Activated T-cell treated with anti-CD3 and anti-CD28 coated beads for 48 hours (primary cell): ENCODE measurements at regions not wholly inside any gene's neighbourhood (a gene's known extent, or its start where the extent isn't known, plus 50 kb on each side); places are given as distances from the start of the nearest gene placed in this dataset.
"Not testable (repeated sequence)": the region's sequence is repeated elsewhere in the genome, so short reads cannot be mapped to it uniquely, and the experiment has no call there.

ENCODE experiments used
- DNase-seq: peaks from one replicate; pipeline ENCODE4 v3.0.0-alpha.2; 2020; ENCODE audit warnings: low read depth

DNA sequence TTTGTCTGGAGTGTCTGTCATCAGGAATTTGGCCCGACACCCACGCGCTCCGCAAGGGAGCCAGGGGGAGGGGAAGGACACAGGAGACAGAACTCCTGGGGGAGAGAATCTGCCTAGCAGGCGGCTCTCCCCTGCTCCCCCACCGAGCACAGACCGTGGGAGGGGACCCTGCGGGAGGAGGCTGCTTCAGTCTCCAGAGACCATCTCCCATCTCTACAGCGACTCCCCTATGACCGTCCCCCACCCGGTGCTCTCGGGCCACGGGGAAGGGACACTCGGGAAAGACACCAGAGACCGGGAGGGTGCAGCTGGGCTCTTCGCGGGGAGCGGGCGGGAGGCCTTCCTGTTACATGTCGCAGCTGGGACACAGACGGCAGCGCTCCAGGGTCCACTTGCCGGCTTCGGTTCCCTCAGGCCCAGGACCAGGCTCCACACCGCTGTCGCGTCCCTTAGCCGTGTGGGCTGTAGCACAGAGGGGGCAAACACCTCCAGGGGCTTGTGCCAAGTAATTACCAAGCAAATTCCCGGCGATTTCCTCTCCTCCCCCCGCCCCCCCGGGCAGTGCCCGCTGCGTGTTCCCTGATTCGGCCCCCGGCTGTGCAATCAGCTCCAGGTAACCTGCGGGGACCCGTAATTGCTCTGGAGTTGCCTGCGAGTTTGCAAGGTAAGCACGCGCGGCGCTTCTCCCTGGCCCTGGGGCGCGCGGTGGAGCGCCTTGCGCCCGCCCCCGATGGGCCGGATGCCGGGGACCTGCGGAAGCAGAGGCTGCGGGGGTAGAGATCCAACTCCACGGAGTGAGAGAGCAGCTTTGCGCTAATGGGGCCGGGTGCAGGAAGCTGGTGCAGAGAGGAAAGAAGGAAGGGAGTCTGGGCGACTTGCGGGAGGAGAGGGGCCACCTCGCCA, 155.1 kb upstream of the CADM1 start:
- DNase-seq = no peak

DNA sequence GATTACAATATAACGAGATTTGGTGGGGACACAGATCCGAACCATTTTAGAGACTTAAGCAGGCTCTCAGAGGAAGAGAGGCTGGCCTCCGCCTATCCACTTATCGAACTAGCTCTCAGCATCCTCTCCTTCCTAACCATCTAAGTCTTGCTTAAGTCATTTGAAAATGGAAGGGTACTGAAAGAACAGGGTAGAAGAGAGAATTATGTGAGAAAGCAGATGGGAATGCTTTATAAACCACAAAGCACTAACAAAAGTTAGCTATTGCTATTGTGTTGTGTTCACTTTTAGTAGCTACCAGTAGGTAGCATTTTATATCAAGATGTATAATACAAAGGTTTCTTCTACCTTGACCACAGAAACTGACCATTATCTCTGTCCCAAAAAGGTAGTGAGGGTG, 153.4 kb upstream of the CADM1 start:
- no peak for DNase-seq

DNA sequence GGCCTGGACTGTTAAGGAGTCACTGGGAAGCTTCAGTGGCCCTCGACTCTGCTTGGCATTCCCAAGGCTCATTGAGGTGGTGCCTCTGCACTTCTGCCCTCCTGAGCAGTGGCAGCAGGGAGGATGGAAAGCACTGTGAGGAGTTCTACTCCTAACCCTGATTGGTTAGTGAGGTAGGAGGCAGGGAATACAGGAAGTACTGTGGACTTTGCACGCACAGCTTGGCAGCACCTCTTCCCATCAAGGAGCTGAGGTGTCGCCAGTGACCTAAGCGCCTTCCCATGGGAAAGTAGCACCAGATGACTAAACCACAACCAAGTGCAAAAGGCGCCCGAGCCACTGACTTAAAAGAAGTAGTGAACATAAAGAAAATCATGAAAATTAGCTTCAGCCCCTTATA, 152.5 kb upstream of the CADM1 start:
- DNase-seq = no peak

DNA sequence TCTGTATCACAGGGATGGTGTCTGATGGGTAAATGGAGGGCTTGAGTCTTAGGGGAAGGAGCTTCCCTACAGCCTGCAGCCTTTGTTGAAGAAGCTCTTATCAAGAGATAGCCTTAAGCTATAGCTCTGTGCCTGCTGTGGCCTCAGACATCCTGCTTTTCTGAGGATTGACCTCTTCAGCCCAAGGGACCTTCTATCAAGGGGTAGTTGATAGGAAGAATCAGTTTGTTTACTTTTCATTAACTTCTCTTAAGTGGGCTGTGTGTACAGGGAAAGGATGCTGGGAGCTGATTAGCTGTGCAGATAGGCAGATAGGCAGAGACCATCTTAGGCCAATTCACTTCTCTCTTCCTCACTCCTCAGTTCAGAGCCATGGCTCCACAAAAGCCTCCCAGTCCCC, 151.8 kb upstream of the CADM1 start:
- DNase-seq = no peak

DNA sequence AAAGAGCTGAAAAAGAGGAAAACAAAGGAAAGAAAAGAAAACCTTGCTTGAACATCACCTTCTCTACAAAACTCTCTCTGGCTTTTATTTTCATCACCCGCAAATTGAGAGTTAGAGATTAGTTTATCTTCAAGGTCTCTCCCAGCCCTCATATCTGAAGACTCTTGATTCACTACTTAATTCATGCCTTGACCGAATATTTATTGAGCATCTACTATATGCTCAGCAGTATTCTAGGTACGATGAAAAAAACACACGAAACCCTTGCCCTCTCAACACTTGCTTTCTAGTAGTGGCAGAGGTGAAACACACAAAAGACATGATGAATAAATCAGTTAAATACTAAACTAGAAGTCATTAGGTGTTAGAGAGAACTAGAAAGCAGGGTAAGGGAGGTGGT, 150.6 kb upstream of the CADM1 start:
- no peak for DNase-seq

DNA sequence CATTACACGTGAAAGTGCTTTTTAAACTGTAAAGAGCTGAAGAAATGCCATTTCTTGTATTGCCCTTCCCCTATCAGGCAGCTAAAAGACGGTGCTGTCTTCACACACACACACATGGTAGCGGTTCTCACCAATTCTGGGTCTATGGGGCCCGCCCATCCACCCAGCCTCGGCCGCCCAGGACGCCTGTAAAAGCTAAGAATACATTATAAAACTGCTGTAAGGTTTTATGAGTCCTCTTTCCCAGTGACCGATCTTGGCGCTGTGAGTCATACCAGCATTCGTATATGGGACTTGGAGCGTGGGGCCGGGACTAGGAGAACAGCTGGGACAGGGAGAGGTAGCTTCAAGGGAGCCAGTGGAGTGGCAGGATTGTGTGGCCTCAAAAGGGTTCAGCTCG, 149.7 kb upstream of the CADM1 start:
- DNase-seq = no peak

DNA sequence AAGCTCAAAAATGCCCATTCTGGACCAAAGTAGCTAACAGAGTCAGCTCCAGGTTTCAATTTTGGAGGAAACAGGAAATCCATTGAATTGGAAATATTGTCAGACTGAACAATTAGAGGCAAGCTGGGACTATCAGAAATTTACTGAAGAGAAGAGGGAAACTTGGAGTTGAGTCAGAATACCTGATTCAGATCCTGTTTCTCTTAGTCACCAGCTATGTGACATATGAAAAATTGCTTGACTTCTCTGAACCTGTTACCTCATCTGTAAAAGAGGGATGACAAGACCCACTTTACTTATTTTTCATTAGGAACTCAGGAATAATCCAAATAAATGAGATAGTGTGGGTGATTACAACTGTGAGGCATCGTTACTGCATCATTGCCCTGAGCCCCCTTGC, 148.9 kb upstream of the CADM1 start:
- no peak for DNase-seq

DNA sequence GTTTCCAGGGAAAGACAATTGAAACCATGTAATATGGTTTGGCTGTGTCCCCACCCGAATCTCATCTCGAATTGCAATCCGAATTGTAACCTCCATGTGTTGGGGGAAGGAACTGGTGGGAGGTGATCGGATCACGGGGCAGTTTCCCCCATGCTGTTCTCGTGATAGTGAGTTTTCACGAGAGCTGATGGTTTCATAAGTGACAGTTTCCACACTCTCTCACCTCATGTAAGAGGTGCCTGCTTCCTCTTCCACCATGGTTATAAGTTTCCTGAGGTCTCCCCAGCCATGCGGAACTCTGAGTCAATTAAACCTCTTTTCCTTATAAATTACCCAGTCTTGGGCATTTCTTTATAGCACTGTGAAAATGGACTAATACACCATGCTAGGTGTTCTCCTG, 148.3 kb upstream of the CADM1 start:
- DNase-seq = no peak

DNA sequence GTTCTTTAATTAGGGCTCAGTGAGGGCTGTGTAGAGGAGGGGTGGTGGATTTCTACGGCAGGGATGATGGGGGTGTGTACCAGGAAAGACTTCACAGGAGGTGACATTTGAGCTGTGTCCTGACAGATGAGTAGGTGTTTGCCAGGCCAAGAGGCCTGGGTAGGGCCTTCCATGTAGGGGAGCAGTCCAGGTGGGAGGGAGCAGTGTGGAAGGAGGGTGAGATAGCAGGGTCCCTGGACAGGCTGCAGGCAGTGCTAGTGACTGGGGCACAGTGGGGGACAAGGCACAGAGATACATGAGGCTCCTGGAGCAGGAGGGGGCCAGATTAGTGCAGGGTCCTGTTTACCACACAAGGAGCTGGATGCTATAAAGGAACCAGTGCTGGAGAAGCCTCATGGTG, 147.9 kb upstream of the CADM1 start:
- no peak for DNase-seq

DNA sequence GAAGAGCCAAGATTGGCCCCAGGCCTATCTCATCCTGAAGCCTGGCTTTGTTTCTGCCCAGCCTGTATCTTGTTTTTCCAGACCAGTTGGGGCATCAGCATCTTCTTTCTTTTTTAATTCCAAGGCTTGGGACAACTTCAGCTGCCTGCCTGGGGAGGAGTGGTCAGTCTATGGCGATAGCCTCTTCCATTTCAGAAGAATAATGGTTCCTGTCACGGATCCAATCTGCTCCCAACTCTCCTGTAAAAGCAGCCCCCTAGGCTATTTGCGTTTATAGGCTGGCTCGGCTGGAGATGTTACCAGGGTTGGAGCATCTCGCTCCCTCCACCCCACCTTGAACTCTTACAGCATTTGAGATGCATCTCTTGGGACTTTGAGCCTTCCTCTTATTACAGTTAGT, 145.2 kb upstream of the CADM1 start:
- DNase-seq = no peak

DNA sequence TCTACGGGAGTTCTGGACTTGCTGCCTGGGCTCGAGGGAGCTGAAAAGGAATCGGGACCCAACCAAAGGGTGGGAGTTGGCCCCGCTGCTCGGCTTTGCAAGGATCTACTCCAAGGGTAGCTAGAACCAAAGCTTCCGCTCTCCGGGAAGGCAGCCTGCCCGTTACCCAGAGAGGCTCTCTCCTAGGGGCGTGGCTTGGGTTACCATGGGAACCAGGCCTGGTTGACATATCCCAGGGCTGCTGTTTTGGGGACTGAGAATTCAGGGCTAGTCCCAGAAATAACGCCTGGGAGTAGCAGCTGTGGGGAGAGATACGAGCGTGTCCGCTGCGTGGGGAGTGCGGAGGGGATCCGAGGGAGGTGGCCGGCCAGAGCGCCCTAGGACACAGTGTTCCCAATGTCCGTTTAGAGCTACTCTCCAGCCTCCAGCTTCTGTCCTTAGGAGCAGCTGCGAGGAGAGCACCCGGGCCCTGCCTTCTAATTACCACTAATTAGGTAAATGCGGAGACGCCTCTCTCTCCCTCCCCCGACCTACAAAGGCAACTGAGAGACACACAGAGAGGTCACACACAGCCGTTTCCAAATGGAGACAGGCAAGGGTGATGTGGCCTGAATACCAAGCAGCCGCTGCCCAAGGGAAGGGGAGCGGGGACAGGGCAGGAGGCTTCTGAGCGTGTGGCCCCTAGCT, 141.6 kb upstream of the CADM1 start:
- no peak for DNase-seq

DNA sequence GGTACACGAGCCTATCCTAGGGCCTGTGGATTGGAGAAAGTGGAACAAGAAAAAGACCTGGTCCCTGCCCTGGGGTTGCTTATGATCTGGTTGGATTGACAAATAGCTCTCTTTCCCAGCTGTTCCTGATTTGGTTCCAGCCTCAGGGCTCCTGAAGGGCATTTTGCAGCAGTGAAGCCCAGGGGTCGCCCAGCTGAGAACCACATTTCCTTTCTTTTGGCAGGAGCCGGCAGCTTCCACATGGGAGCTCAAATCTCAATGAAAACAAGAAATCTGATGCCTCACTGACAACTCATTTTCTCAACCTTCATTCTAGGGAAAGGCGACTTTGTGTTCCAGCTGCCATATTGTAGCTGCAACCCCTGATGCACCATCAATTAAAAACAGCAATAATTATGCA, 140.6 kb upstream of the CADM1 start:
- DNase-seq = no peak

DNA sequence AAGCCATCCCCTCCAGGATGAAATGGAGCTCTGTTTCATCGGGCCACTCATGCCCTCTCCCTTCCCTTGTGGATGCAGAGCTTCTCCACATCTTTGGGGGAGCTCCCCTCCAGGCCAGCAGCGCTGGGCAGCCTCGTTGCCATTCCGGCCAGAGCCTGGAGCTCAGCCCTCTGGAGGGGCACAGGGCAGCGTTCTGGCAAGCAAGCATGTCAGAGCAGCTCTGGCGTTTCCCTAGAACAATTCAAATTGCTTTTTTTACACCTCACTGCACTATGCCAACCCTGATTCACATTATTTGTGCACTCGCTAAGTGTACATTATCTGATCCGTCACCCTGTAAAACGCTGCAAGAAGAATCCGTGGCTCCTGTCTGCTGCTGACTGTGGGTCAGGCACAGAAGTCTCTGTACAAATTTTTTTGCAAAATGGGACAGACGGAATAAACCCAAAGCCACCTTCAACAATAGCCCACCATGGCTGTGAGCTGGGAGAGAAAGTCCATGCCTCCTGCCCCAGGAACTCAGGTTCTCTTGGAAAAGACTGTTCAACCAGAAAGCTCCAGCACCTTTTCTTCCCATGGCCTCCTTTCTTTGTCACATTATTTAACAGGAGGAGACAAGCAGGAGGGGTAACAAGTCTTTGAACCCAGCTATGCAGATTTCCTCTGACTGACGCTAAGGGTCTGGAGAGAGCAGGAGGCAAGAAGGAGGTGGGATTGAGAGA, 139.5 kb upstream of the CADM1 start:
- no peak for DNase-seq

DNA sequence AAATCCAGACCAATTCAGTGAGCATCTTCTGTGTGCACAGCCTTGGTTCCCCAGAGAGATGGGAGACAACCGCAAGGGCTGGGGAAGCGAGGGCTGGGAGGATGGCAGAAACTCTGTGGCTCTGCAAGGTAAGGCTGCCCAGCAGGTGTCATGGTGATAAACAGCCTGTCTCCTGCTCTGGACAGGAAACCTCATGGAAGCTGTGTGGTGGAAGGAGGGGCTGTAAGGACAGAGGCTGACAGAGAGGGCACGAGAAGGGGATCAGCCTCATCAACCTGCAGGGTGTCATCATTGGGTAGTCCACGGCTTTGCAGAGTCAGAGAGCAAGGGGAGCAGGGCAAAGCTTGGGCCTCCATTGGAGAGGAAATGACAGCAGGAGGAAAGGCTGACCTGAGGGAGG, 138.4 kb upstream of the CADM1 start:
- no peak for DNase-seq

DNA sequence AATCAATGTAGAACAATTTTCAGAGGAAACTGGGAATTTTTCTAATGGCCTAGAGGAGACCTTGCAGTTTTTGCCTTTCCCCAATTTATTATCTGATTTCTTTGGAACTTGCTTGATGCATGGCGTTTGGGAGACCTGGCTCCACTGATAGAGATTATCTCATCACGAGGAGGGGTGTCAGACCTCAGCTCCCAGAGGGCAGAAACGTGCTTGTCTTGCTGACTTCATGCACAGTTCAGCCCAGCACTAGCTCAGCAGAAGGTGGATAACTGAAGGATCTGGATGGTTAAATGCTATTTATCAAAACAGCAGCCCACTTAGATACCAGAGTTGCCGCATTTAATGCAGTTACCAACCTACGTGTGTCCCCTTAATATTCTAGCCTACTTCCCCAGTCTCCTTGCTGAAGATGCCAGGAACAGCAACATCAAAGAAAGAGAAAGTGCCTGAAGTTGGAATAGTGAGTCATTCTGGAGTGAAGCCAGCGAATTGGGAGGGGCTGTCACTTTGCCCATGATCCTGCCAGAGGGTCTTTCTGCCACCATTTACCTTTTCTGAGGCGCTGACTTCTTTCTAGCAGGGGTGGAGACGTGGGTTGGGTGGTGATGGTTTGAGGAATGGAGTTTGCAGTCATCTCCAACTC, 133.5 kb upstream of the CADM1 start:
- no peak for DNase-seq

DNA sequence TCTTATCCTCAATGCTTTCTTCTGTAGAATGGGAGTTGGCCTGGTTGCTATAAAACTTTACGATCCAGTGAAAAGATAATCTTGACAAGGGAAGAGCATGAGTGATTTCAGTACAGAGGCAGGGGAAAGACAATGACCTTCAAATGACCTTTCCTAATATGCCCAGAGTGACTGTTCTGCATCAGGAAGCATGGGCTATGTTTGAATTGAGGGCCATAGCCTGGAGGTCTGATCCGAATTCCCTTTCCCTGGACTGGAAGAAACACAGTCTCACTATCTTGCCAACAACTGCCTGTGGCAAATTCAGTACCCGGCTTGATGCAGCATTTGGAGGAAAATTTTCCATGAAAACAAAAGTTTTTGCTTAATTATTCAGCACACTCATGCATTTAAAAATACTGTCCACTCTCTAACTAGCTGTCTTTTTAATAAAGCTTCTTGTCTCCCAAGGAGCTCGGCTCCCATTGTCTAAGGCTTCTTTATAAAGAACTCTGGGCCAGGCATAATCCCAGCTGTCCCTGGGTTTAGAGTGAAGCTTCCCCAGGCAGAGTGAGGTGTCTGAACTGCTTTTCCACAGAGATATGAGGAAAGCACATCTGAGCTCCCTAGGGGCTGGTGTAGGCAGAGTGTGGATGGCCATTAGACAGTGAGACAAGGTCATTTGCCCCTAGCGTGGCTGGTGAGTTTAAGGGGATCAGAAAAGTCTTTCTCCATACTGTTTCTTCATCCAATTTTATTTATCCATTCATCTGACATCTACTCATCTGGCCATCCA, 132.7 kb upstream of the CADM1 start:
- no peak for DNase-seq

DNA sequence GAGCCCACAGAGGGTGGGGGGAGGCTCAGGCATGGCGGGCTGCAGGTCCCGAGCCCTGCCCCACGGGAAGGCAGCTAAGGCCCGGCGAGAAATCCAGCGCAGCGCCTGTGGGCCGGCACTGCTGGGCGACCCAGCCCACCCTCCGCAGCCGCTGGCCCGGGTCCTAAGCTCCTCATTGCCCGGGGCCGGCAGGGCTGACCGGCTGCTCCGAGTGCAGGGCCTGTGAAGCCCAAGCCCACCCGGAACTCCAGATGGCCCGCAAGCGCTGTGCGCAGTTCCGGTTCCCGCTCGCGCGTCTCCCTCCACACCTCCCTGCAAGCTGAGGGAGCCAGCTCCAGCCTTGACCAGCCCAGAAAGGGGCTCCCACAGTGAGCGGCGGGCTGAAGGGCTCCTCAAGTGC, 129.8 kb upstream of the CADM1 start:
- DNase-seq = not testable (repeated sequence)

DNA sequence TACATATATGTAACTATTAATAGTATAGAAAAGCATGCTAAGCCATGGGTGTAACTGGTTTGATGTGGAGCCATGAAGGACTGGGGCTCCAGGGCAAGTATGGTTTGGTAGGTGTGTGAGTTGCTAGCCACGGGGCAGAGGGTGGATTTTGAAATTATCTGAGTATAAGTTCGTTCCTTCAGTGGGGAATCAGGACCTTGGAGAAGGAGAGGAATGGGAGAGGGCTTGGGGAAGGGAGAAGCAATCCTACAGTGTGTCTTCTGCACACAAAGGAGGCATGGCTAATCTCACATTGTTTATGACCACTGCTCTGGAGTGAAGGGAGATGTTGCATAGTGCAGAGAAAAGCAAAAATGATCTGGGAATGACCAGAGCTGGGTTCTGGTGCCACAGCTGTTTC, 127.8 kb upstream of the CADM1 start:
- DNase-seq = no peak

DNA sequence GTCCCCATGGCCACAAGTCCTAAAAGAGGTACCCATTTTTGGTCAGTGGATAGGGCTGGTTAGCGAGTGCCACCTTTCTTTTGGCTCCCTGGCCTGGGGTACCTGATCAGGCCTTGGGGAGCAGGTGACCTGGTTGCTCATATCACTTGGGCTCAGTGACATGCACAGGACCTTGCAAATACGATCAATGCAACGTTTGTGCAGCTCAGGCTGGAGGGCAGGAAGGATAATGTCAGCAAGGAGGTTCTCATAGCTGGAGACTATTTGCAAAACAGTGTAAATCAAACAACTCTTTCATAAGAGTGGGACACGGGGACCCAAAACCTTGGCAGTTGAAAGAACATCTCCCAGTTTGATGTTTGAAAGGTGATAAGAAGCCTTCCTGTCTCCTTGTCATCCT, 127.4 kb upstream of the CADM1 start:
- no peak for DNase-seq

DNA sequence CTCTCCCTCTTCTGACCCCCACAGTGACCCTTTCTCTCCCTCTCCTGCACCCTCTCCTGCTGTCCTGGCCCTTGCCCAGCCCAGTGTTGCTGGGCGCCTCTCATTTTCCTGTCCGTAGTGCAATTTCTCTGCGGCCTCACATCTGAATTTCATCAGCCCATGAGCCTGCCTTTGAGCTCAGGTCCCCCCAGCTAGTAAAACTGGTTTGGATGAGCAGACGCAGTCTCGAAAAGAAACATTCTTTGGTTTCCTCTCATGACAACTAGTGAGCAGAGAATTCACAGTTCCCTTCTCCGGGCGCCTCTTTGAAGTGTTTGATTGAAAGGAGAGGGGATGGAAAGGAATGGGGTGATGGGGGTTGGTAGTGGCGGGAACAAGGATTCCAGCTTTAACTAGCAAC, 126.0 kb upstream of the CADM1 start:
- DNase-seq = no peak

DNA sequence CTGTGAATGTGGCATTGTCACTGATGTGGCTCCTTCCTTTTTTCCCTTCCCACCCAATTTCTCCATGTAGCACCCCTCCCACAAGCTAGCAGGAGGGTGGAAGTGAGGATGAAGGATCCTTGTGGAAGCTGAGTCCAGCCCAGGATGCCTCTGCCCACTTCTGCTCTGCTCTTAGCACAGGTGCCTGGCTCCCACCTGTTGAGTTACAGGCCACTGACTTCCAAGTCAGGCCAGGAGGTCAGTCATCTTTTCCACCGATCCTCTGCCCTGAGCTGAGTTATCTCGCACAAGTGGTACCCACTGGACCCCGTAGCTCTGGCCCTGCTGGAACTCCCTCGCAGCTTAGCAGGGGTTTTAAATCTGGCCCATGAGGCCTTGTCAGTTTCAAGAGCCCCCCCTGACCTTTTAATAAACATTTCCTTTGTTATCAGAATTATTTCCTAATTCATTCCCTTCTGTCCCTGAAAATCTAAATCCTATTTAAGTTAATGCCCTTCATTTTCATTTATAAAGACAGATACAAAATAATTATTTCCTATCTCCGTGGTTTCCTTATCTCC, 125.3 kb upstream of the CADM1 start:
- no peak for DNase-seq
